DND-41 (cell line): ENCODE measurements at regions not wholly inside any gene's neighbourhood (a gene's known extent, or its start where the extent isn't known, plus 50 kb on each side); places are given as distances from the start of the nearest gene placed in this dataset.

Experiments used
- EZH2 ChIP-seq: IDR thresholded peaks from 3 replicates; pipeline ENCODE4 v1.6.1; 2012; ENCODE audit warnings: borderline replicate concordance, low read depth, mild to moderate bottlenecking, moderate library complexity, low read length, inconsistent platforms; ENCODE audit not compliant: severe bottlenecking
- TF ChIP-seq, protein P1 (sequence below): IDR thresholded peaks from 2 replicates; pipeline ENCODE4 v1.5.1; 2012; ENCODE audit warnings: borderline replicate concordance, low read length, moderate library complexity, mild to moderate bottlenecking; ENCODE audit not compliant: poor library complexity, severe bottlenecking; ENCODE audit errors: extremely low read depth

DNA sequence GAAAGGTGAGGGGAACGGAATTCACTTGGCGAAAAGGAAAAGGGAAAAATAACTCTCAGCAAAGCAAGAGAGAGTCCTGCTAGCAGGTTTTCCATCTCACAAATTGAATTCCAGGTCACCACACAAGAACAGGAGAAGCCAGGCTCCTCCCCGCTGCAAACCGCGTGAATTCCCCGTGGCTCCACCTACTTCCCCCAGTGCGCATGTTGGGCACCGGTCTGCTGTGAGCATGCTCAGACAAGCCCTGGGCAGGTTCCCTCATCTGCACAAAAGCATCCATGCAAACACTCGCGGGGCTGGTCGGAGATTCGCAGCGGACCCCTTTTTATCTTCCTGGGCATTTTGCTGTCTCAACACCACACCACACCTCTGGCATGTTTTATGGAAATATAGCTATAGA lies 58.5 kb upstream of the S1PR3 start:
- TF ChIP-seq, protein P1, sequence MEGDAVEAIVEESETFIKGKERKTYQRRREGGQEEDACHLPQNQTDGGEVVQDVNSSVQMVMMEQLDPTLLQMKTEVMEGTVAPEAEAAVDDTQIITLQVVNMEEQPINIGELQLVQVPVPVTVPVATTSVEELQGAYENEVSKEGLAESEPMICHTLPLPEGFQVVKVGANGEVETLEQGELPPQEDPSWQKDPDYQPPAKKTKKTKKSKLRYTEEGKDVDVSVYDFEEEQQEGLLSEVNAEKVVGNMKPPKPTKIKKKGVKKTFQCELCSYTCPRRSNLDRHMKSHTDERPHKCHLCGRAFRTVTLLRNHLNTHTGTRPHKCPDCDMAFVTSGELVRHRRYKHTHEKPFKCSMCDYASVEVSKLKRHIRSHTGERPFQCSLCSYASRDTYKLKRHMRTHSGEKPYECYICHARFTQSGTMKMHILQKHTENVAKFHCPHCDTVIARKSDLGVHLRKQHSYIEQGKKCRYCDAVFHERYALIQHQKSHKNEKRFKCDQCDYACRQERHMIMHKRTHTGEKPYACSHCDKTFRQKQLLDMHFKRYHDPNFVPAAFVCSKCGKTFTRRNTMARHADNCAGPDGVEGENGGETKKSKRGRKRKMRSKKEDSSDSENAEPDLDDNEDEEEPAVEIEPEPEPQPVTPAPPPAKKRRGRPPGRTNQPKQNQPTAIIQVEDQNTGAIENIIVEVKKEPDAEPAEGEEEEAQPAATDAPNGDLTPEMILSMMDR: no peak
- TF ChIP-seq EZH2: no peak
